ENCODE measurements at regions not wholly inside any gene's neighbourhood (a gene's known extent, or its start where the extent isn't known, plus 50 kb on each side); places are given as distances from the start of the nearest gene placed in this dataset.

GRCh38 chr13:111506125-111506524, 185.7 kb downstream of the TEX29 start:
- H3K4me3 ChIP-seq = no peak overlapping the region
- no peaks in the 10 kb centered on the region for H3K9me3 ChIP-seq
- no peaks in the 10 kb centered on the region for H3K27me3 ChIP-seq
- peaks cover 0 to 3% (median 0%) of the 10 kb centered on the region in 4 donors for H3K4me1 ChIP-seq
- ATAC-seq (no peak), DNase-seq (peak in 1 of 3 donors; percentile 10)
- no peaks in the 10 kb centered on the region for H3K36me3 ChIP-seq
- TF ChIP-seq CTCF (IDR thresholded peaks at IDR 0.05) = no peak
- no peak for TF ChIP-seq POLR2A (IDR thresholded peaks at IDR 0.05)
- WGBS (ENCODE audit: insufficient coverage, low coverage, low lambda C conversion rate, missing lambda C conversion rate) = 40% methylated on average over 1 of the region's 6 CpGs
- H3K27ac ChIP-seq = no peak overlapping the region
- intact Hi-C loops (cut with DNase I) = no loop called here

GRCh38 chr13:111506621-111507020, 186.2 kb downstream of the TEX29 start:
- no peak for ATAC-seq

GRCh38 chr13:111508164-111508870, 187.9 kb downstream of the TEX29 start:
- DNase-seq (peak in 1 of 3 donors; percentile 30), ATAC-seq (no peak)
- Histone ChIP-seq H3K27me3 (no peaks in the 10 kb centered on the region), H3K27ac (no peak overlapping the region), H3K4me3 (no peak overlapping the region), H3K4me1 (no peaks in the 10 kb centered on the region), H3K9me3 (no peaks in the 10 kb centered on the region), H3K36me3 (no peaks in the 10 kb centered on the region)
- intact Hi-C loops (cut with DNase I) = no loop called here
- 72% methylated on average over 20 of the region's 21 CpGs for WGBS (ENCODE audit: insufficient coverage, low coverage, low lambda C conversion rate, missing lambda C conversion rate)
- TF ChIP-seq CTCF (IDR thresholded peaks at IDR 0.05) (no peak), POLR2A (IDR thresholded peaks at IDR 0.05) (no peak)

More at GRCh38 chr13:111506621-111507020, 186.2 kb downstream of the TEX29 start:
- intact Hi-C loops (cut with DNase I) = no loop called here
- Histone ChIP-seq H3K4me3 (no peak overlapping the region), H3K27me3 (no peaks in the 10 kb centered on the region), H3K27ac (no peak overlapping the region), H3K9me3 (no peaks in the 10 kb centered on the region), H3K36me3 (no peaks in the 10 kb centered on the region), H3K4me1 (peaks cover 0 to 3% (median 0%) of the 10 kb centered on the region in 4 donors)
- peak in 1 of 3 donors; percentile 24 for DNase-seq
- 85% methylated on average over 3 of the region's 7 CpGs for WGBS (ENCODE audit: insufficient coverage, low coverage, low lambda C conversion rate, missing lambda C conversion rate)
- TF ChIP-seq POLR2A (IDR thresholded peaks at IDR 0.05) = no peak

- H3K27me3 ChIP-seq = no peaks in the 10 kb centered on the region
- no peaks in the 10 kb centered on the region for H3K9me3 ChIP-seq
- peak in 1 of 3 donors; percentile 31 for DNase-seq
- no peak overlapping the region for H3K27ac ChIP-seq
- no peak overlapping the region for H3K4me3 ChIP-seq
- 75% methylated on average over 18 of the region's 24 CpGs for WGBS (ENCODE audit: insufficient coverage, low coverage, low lambda C conversion rate, missing lambda C conversion rate)
- H3K4me1 ChIP-seq = no peaks in the 10 kb centered on the region
- no peaks in the 10 kb centered on the region for H3K36me3 ChIP-seq
- intact Hi-C loops (cut with DNase I) = no loop called here
- ATAC-seq = no peak
- TF ChIP-seq POLR2A (IDR thresholded peaks at IDR 0.05) = no peak
- TF ChIP-seq CTCF (IDR thresholded peaks at IDR 0.05) = no peak
These were observed 188.6 kb downstream of the TEX29 start for GRCh38 chr13:111508902-111509509.

- WGBS (ENCODE audit: insufficient coverage, low coverage, low lambda C conversion rate, missing lambda C conversion rate) = 70% methylated on average over 4 of the region's 16 CpGs
- DNase-seq = peak in 1 of 3 donors; percentile 21
- intact Hi-C loops (cut with DNase I) = no loop called here
- no peaks in the 10 kb centered on the region for H3K36me3 ChIP-seq
- H3K27ac ChIP-seq = no peak overlapping the region
- no peak overlapping the region for H3K4me3 ChIP-seq
- no peaks in the 10 kb centered on the region for H3K4me1 ChIP-seq
- H3K27me3 ChIP-seq = no peaks in the 10 kb centered on the region
- no peak for ATAC-seq
- H3K9me3 ChIP-seq = no peaks in the 10 kb centered on the region
- TF ChIP-seq CTCF (IDR thresholded peaks at IDR 0.05) (no peak), POLR2A (IDR thresholded peaks at IDR 0.05) (no peak)
These were observed 190.2 kb downstream of the TEX29 start for GRCh38 chr13:111510502-111511218.
